ENCODE measurements at regions not wholly inside any gene's neighbourhood (a gene's known extent, or its start where the extent isn't known, plus 50 kb on each side); places are given as distances from the start of the nearest gene placed in this dataset.
"Not testable (repeated sequence)": the region's sequence is repeated elsewhere in the genome, so short reads cannot be mapped to it uniquely, and the experiment has no call there.

- no peaks in the 10 kb centered on the region for H3K4me1 ChIP-seq
- no peaks in the 10 kb centered on the region for H3K9me3 ChIP-seq
- H3K27me3 ChIP-seq = no peaks in the 10 kb centered on the region
- no peak overlapping the region for H3K4me3 ChIP-seq
- TF ChIP-seq, protein P1, sequence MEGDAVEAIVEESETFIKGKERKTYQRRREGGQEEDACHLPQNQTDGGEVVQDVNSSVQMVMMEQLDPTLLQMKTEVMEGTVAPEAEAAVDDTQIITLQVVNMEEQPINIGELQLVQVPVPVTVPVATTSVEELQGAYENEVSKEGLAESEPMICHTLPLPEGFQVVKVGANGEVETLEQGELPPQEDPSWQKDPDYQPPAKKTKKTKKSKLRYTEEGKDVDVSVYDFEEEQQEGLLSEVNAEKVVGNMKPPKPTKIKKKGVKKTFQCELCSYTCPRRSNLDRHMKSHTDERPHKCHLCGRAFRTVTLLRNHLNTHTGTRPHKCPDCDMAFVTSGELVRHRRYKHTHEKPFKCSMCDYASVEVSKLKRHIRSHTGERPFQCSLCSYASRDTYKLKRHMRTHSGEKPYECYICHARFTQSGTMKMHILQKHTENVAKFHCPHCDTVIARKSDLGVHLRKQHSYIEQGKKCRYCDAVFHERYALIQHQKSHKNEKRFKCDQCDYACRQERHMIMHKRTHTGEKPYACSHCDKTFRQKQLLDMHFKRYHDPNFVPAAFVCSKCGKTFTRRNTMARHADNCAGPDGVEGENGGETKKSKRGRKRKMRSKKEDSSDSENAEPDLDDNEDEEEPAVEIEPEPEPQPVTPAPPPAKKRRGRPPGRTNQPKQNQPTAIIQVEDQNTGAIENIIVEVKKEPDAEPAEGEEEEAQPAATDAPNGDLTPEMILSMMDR (IDR thresholded peaks at IDR 0.05) = no peak
- TF ChIP-seq POLR2A (IDR thresholded peaks at IDR 0.05) (no peak), EP300 (IDR thresholded peaks at IDR 0.05) (no peak)
- no peaks in the 10 kb centered on the region for H3K36me3 ChIP-seq
- 91 to 93% methylated on average over 3 of the region's 3 CpGs for WGBS, 2 donors
- no peak for DNase-seq (ENCODE audit: low spot score in 2 of 2)
- no peak overlapping the region for H3K27ac ChIP-seq
These were observed 531.8 kb downstream of the XYLT1 start for GRCh38 chr16:16938980-16939379.

DNA sequence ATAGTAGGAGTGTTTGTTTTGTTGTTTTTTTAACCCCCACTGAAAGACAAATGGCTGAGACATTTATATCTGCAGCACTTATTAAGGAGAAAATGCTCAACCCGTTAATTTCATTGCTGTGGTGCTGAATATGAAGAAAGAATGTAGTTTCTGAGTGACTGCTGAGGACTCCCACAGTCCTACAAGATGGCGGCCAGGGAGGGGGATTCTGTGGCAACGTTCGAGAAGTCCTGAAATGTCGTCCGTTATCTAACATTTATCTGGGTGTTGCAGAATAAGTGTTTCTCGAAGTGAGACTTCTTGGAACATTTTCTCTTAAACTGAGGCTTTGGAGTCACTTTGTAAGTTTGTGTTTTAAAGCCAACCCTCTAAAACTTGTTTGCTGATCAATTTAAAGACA is 530.4 kb downstream of the XYLT1 start:
- Histone ChIP-seq H3K4me1 (no peaks in the 10 kb centered on the region), H3K27me3 (no peaks in the 10 kb centered on the region), H3K9me3 (no peaks in the 10 kb centered on the region), H3K27ac (no peak overlapping the region), H3K36me3 (no peaks in the 10 kb centered on the region), H3K4me3 (no peak overlapping the region)
- DNase-seq (ENCODE audit: low spot score in 2 of 2) = no peak
- WGBS, 2 donors = 55 to 60% methylated on average over 7 of the region's 7 CpGs
- TF ChIP-seq, protein P1 (IDR thresholded peaks at IDR 0.05) = no peak
- TF ChIP-seq EP300 (IDR thresholded peaks at IDR 0.05) = no peak
- no peak for TF ChIP-seq POLR2A (IDR thresholded peaks at IDR 0.05)

GRCh38 chr16:16942849-16943248 is 527.9 kb downstream of the XYLT1 start:
- H3K9me3 ChIP-seq; H3K4me1 ChIP-seq; H3K27ac ChIP-seq; H3K27me3 ChIP-seq; DNase-seq (ENCODE audit: low spot score in 2 of 2); H3K36me3 ChIP-seq; H3K4me3 ChIP-seq: not testable (repeated sequence)
- WGBS, 2 donors = 95% methylated on average over 6 of the region's 6 CpGs

- TF ChIP-seq EP300 (IDR thresholded peaks at IDR 0.05) = no peak
- TF ChIP-seq, protein P1 (IDR thresholded peaks at IDR 0.05) = no peak
- TF ChIP-seq POLR2A (IDR thresholded peaks at IDR 0.05) = no peak
- H3K4me3 ChIP-seq = no peak overlapping the region
- no peak for DNase-seq (ENCODE audit: low spot score in 2 of 2)
- 53 to 75% methylated on average over 1 of the region's 1 CpG for WGBS, 2 donors
- no peaks in the 10 kb centered on the region for H3K4me1 ChIP-seq
- no peaks in the 10 kb centered on the region for H3K36me3 ChIP-seq
- H3K27ac ChIP-seq = no peak overlapping the region
- no peaks in the 10 kb centered on the region for H3K27me3 ChIP-seq
- H3K9me3 ChIP-seq = peaks cover 0 to 7% (median 0%) of the 10 kb centered on the region in 4 donors
These were observed 525.6 kb downstream of the XYLT1 start for GRCh38 chr16:16945207-16945606.

DNA sequence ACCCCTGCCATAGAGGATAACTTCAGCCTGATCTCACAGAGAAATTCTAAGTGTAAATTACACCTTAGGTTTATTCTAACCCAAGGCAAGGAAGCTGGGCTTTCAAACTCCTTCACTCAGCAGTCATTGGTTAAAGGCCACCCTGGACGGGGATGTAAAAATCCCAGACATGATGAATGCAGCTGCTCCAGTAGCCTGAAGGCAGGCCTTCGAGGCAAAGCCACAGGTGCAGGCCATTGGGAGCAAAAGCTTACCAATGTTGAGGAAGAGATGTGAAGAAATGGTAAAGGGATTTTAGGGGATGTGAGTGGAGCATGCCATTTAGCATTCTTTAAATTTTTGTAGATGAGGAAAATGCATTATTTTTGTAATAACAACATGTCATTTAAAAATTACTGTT is 514.4 kb downstream of the XYLT1 start:
- Histone ChIP-seq H3K4me3 (no peak overlapping the region), H3K27ac (no peak overlapping the region), H3K27me3 (no peaks in the 10 kb centered on the region), H3K9me3 (no peaks in the 10 kb centered on the region), H3K36me3 (no peaks in the 10 kb centered on the region), H3K4me1 (no peaks in the 10 kb centered on the region)
- DNase-seq (ENCODE audit: low spot score in 2 of 2) = no peak
- TF ChIP-seq EP300 (IDR thresholded peaks at IDR 0.05) = no peak
- TF ChIP-seq, protein P1 (IDR thresholded peaks at IDR 0.05) = no peak
- TF ChIP-seq POLR2A (IDR thresholded peaks at IDR 0.05) = no peak
- WGBS, 2 donors = 19 to 28% methylated on average over 2 of the region's 2 CpGs

DNA sequence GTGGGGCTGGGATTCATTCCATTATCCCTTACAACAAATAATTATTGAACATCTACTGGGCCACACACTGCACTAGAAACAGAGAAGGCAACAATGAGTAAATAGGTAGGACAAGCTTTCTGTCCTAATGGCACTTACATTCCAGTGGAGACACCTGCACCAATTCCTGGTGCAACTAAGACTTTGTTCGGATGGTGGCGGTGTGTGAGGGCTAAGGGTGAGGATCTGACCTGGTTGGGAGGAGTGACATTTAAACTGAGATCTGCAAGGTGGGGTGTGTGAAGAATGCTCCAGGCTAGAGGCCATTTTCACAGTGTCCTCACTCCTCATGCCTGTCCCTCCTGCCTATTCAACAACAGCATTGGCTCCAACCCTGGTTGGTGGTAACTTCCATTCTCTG is 510.0 kb downstream of the XYLT1 start:
- no peak overlapping the region for H3K27ac ChIP-seq
- 83 to 88% methylated on average over 2 of the region's 2 CpGs for WGBS, 2 donors
- no peaks in the 10 kb centered on the region for H3K27me3 ChIP-seq
- H3K4me1 ChIP-seq = no peaks in the 10 kb centered on the region
- no peak overlapping the region for H3K4me3 ChIP-seq
- no peaks in the 10 kb centered on the region for H3K36me3 ChIP-seq
- H3K9me3 ChIP-seq = no peaks in the 10 kb centered on the region
- TF ChIP-seq, protein P1 (IDR thresholded peaks at IDR 0.05) = no peak
- TF ChIP-seq EP300 (IDR thresholded peaks at IDR 0.05) = no peak
- DNase-seq (ENCODE audit: low spot score in 2 of 2) = no peak
